GM04504 (cell line): ENCODE measurements at regions not wholly inside any gene's neighbourhood (a gene's known extent, or its start where the extent isn't known, plus 50 kb on each side); places are given as distances from the start of the nearest gene placed in this dataset.
"Not testable (repeated sequence)": the region's sequence is repeated elsewhere in the genome, so short reads cannot be mapped to it uniquely, and the experiment has no call there.

Experiments used
- DNase-seq: peaks from one replicate; pipeline ENCODE4 v3.0.0-alpha.2; 2012; ENCODE audit warnings: low read depth

GRCh38 chr12:131440209-131441059, 270.5 kb upstream of the SFSWAP start:
- DNase-seq = not testable (repeated sequence)

GRCh38 chr12:131441060-131441396, 269.9 kb upstream of the SFSWAP start:
- DNase-seq = no peak

GRCh38 chr12:131441638-131442336, 269.1 kb upstream of the SFSWAP start:
- no peak for DNase-seq

DNA sequence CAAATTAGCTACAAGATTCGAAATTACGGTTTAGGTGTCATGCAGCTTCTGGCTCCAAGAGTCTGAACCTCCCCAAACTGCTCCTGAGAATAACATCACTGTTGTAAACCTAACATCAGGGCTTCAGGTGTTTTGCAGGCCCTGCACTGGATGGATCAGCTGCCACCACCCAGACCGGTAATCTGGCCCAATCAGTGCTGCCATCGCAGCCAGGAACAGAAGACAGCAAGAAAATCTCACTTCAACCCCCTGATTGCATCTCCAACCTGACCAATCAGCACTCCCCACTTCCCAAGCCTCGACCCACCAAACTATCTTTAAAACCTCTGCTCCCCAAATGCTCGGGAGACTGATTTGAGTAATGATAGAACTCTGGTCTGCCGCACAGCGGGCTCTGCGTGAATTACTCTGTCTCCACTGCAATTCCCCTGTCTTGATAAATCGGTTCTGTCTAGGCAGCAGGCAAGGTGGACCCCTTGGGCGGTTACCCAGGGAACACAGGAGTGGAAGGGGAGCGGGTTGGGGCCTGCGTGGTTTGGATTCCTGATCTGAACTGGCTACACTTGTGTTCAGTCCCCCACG, 268.5 kb upstream of the SFSWAP start:
- no peak for DNase-seq

- DNase-seq = no peak
These were observed 267.6 kb upstream of the SFSWAP start for GRCh38 chr12:131443019-131444000.

DNA sequence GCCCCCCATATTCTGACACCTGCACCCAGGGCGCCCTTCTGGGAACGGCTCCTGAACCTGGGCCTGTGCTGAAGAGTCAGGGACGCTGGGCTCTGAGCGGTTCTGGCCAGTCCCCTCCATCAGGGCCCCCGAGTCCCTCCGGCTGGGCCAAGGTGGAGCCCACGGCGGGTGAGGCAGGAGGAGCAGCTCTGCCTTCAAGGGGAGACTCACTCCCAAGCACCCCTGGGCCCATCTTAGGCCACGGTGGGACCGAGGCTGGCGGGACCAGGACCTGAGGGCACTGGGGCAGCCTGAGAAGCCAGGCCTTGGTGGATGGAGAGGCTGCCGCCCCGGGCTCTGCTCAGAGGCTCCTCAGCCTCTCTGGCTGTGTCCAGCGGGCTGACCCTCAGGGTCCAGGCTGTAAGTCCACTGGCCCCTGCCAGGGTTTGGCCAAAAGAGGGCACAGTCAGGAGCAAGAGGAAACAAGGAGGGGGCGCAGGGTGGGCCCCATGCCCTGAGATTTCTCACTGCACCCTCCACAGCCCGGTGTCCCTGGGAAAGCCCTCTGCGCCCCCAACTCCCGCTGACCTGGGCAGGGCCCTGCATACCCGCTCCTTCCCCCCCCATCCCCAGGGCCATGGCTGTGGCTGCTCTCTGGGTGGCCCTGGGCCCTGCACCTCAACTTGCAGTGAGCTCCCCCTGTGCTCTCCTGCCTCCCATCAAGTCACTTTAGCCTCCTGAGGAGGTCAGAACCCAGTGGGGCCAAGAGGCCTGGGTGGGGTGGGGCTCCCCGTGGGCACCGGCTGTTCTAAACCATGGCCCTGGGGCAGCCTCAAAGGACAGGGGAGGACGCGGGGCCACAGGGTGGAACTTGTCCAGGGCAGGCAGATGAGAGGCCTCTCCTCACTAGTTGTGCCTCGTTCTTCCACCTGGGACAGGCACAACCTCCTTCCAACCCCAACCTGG, 266.4 kb upstream of the SFSWAP start:
- DNase-seq = no peak

DNA sequence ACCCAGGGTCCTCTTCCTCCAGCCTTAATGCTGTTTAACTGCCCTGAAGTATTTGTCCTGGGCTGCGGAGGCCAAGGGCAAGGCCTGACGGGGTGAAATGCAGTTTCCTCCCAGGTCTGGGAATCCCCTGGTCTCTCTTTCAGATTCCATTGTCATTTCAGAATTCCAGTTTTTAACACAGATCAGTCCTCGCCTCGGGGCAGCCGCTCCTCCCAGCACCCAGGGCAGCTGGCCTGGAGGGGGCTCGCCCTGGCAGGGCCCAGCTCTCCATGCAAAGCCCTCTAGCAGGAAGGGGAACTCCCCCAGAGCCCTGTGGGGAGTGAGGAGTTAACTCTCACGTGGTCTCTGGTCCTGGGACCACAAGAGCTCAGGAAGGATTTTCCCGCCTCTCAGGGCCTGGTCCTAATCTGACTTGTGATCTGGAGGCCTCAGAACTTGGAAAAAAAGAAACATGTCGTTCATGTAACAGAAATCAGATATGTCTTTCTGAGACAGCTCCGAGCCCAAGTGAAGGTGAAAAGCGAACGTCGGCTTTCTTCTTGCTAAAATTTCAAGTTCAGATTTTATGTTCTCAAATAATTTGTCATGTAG, 265.6 kb upstream of the SFSWAP start:
- DNase-seq = no peak

DNA sequence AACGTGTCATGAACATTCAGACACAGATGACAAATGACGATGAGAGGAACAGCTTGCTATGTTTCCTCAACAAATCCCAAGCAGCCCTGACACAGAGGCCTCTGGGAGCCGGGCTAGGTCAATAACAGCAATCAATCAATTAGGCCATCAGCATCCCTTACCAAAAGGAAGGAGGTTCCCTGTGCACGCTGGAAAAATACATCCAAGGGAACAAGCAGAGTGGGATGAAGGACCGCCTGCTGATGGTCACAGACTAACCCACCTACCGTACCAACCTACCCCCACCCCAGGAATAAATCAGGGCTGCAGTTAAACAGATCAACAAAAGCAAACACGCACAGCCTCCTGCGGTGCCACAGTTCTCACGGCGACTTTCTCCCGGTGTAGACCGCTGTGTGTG, 265.1 kb upstream of the SFSWAP start:
- no peak for DNase-seq

DNA sequence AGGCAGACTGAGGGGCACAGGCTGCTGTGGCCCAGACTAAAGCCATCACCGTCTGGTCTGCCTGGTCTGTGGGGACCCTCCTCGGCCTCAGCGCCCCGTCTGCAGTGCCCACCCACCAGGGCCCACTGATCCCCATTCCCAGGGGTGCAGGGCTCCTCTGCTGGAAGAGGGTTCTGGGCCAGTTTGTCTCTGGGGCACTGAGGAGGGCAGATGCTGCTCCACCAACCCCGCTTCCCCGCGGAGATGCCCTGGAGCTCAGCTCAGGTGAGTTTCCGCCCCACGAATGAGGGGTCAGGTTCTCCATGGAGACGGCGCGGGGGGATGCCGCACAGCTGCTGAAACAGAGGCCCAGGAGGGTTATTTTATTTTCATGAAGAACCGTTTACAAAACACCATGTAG, 263.3 kb upstream of the SFSWAP start:
- not testable (repeated sequence) for DNase-seq

GRCh38 chr12:131448254-131448795, 262.6 kb upstream of the SFSWAP start:
- DNase-seq = no peak

- no peak for DNase-seq
These were observed 261.9 kb upstream of the SFSWAP start for GRCh38 chr12:131449027-131449426.

DNA sequence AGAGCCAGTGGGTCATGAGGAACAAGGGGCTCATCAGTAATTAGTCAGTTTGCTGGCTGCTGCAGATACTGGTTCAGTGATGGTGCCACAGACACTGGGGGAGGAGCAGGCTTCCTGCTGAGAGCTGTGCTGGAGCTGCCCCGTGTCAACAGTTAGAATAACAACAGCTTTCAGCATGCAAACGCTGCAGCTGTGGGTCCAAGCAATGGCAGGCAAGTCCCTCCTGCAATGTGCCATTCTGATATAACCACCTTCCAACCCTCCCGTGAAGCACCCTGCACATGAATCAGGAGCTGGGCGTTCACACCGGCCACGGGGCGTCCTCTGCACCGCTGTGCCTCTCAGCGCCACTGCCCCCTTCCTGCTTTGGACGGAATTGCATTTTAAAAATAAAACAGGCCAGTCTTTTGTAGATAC, 258.4 kb upstream of the SFSWAP start:
- DNase-seq = no peak

DNA sequence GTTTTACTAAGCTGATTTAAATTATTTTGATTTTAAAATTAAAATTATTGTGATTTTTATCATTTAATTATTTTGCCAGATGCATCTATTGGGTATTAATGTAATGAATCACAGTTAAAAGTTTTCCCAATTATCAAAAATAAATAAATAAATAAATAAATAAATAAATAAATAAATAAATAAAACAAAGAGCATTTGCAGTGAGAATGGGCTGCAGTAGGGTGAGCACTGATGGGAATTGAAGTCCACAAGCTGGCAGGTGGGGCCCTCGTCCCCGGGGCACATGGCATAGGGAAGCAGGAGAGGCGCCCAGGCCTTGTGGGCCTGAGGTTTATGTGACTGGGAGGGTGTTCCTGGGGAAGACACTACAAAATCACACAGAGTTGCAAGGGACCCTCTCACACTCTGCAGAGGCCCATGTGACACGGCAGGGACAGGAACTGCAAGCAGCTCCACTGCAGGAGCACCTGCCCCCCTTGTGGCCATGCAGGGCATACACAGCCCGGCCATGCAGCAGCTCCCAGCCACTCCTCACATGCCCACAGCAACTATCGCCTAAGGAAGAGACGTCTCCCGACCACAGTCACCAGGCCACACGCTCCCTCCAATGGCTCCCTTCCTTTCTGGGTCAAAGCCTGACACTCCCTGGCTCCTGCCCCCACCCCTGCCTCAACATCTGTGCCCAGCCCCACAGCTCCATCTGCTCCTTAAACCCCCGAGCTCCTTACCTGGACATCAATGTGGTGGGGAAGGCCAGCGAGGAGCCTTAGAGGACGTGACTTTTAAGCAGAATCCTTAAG, 256.3 kb upstream of the SFSWAP start:
- DNase-seq = no peak

DNA sequence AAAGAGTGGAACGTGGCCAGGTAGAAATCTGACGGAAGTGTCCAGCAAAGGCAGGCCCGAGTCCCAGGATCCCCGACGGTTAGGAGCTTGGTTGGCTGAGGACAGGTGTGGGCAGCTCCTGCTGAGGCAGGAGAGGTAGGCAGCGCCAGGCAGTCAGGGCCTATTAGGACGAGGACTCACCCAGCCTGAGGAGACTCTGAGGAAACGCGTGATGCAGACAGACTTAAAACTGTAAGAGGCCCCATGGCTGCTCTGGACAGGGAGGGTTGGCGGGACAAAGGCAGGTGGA, 255.7 kb upstream of the SFSWAP start:
- no peak for DNase-seq

- DNase-seq = no peak
These were observed 255.2 kb upstream of the SFSWAP start for GRCh38 chr12:131455581-131456110.

DNA sequence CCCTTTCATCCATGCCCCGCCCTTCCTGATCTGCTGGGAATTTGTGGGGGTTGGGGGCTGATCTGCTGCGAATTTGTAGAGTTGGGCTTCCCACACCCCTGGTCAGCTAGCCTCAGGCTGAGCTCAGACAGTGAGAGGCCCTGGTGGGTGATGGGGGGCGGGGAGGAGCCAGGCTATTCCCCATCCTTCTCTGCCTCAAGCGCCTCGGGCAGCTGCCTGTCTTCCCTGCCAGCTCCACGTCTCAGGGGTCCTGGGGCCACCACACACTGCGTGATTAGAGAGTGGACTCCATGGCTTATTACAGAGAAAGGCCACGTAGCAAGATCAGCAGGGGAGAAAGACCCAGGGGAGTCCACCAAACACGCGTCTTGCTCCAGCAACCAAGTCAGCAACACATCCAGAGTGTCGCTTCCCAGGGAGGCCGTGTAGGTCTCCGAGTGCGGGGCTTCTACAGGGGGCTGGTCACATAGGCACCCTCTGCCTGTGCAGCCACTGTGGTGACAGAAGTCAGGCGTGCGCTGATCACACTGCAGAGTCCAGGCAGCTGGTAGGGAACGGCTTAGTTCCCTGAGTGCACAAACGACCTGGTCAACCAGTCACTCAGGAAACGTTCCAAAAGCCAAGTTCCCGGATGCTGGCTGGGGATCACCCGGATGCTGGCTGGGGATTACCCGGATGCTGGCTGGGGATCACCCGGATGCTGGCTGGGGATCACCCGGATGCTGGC, 254.4 kb upstream of the SFSWAP start:
- DNase-seq = no peak

GRCh38 chr12:131457028-131457310, 253.9 kb upstream of the SFSWAP start:
- no peak for DNase-seq

- no peak for DNase-seq
These were observed 253.4 kb upstream of the SFSWAP start for GRCh38 chr12:131457331-131458047.
